ENCODE measurements at regions not wholly inside any gene's neighbourhood (a gene's known extent, or its start where the extent isn't known, plus 50 kb on each side); places are given as distances from the start of the nearest gene placed in this dataset.

GRCh38 chr11:87473174-87473573 is 435.4 kb downstream of the TMEM135 start:
- WGBS, 3 donors, result 62 to 89% (median 79%) methylated on average over 1 of the region's 1 CpG
- intact Hi-C loops (cut with DNase I), result no loop called here
- Histone ChIP-seq H3K36me3 (no peaks in the 10 kb centered on the region), H3K9me3 (no peaks in the 10 kb centered on the region), H3K27ac (no peak overlapping the region), H3K4me1 (ENCODE audit: insufficient read depth) (no peaks in the 10 kb centered on the region), H3K4me3 (no peak overlapping the region), H3K27me3 (no peaks in the 10 kb centered on the region)
- TF ChIP-seq POLR2A (IDR thresholded peaks at IDR 0.05), result no peak
- DNase-seq, result no peak

GRCh38 chr11:87466223-87466622 is 428.5 kb downstream of the TMEM135 start:
- intact Hi-C loops (cut with DNase I), result no loop called here
- H3K36me3 ChIP-seq, result no peaks in the 10 kb centered on the region
- TF ChIP-seq EP300 (IDR thresholded peaks at IDR 0.05) (no peak), POLR2A (IDR thresholded peaks at IDR 0.05) (no peak), CTCF (IDR thresholded peaks at IDR 0.05) (no peak)
- no peaks in the 10 kb centered on the region for H3K27me3 ChIP-seq
- H3K4me3 ChIP-seq, result no peak overlapping the region
- H3K9me3 ChIP-seq, result no peaks in the 10 kb centered on the region
- WGBS, 3 donors, result 11 to 23% (median 21%) methylated on average over 2 of the region's 2 CpGs
- no peaks in the 10 kb centered on the region for H3K4me1 ChIP-seq (ENCODE audit: insufficient read depth)
- H3K27ac ChIP-seq, result no peak overlapping the region
- DNase-seq, result peak in 1 of 5 donors; percentile 18

- H3K9me3 ChIP-seq, result no peaks in the 10 kb centered on the region
- TF ChIP-seq POLR2A (IDR thresholded peaks at IDR 0.05) (no peak), CTCF (IDR thresholded peaks at IDR 0.05) (no peak), EP300 (IDR thresholded peaks at IDR 0.05) (no peak)
- no peaks in the 10 kb centered on the region for H3K36me3 ChIP-seq
- H3K4me3 ChIP-seq, result no peak overlapping the region
- 59 to 68% (median 66%) methylated on average over 4 of the region's 4 CpGs for WGBS, 3 donors
- intact Hi-C loops (cut with DNase I), result no loop called here
- no peaks in the 10 kb centered on the region for H3K4me1 ChIP-seq (ENCODE audit: insufficient read depth)
- DNase-seq, result no peak
- no peaks in the 10 kb centered on the region for H3K27me3 ChIP-seq
- H3K27ac ChIP-seq, result no peak overlapping the region
Observed at GRCh38 chr11:87465716-87466115, 428.0 kb downstream of the TMEM135 start.

GRCh38 chr11:87463486-87464102 is 425.9 kb downstream of the TMEM135 start:
- no peaks in the 10 kb centered on the region for H3K4me1 ChIP-seq (ENCODE audit: insufficient read depth)
- no peaks in the 10 kb centered on the region for H3K27me3 ChIP-seq
- no peak overlapping the region for H3K27ac ChIP-seq
- no peak for DNase-seq
- intact Hi-C loops (cut with DNase I), result no loop called here
- WGBS, 3 donors, result 80 to 86% (median 86%) methylated on average over 4 of the region's 4 CpGs
- H3K36me3 ChIP-seq, result no peaks in the 10 kb centered on the region
- TF ChIP-seq EP300 (IDR thresholded peaks at IDR 0.05), result no peak
- TF ChIP-seq POLR2A (IDR thresholded peaks at IDR 0.05), result no peak
- no peak for TF ChIP-seq CTCF (IDR thresholded peaks at IDR 0.05)
- no peak overlapping the region for H3K4me3 ChIP-seq
- H3K9me3 ChIP-seq, result no peaks in the 10 kb centered on the region

GRCh38 chr11:87462171-87462570 is 424.4 kb downstream of the TMEM135 start:
- TF ChIP-seq POLR2A (IDR thresholded peaks at IDR 0.05) (no peak), EP300 (IDR thresholded peaks at IDR 0.05) (no peak), CTCF (IDR thresholded peaks at IDR 0.05) (no peak)
- no peak for DNase-seq
- H3K4me3 ChIP-seq, result no peak overlapping the region
- WGBS, 3 donors, result 74 to 93% (median 76%) methylated on average over 1 of the region's 1 CpG
- intact Hi-C loops (cut with DNase I), result no loop called here
- no peaks in the 10 kb centered on the region for H3K27me3 ChIP-seq
- no peaks in the 10 kb centered on the region for H3K36me3 ChIP-seq
- no peaks in the 10 kb centered on the region for H3K9me3 ChIP-seq
- H3K27ac ChIP-seq, result no peak overlapping the region
- H3K4me1 ChIP-seq (ENCODE audit: insufficient read depth), result no peaks in the 10 kb centered on the region

All from ovary (tissue), 7 donors.